Mammary epithelial cell (primary cell): ENCODE measurements at regions not wholly inside any gene's neighbourhood (a gene's known extent, or its start where the extent isn't known, plus 50 kb on each side); places are given as distances from the start of the nearest gene placed in this dataset.

Source experiments
- CTCF ChIP-seq, 2 donors: IDR thresholded peaks in 1 of 2; conservative IDR thresholded peaks in 1 of 2; 2 replicates each; pipeline ENCODE4 v1.5.1; 2011 to 2012; ENCODE audit warnings: inconsistent platforms in 2 of 2, low read length in 2 of 2, mild to moderate bottlenecking in 2 of 2, control low read depth in 1 of 2, low read depth in 1 of 2; ENCODE audit not compliant: insufficient read depth in 1 of 2; ENCODE audit errors: extremely low read depth in 1 of 2
- EZH2 ChIP-seq: IDR thresholded peaks from 2 replicates; pipeline ENCODE4 v1.6.1; 2012; ENCODE audit warnings: low read length, inconsistent platforms, borderline replicate concordance

- no peak for TF ChIP-seq CTCF (conservative IDR thresholded peaks at IDR 0.05 in 1 of 2, IDR thresholded peaks at IDR 0.05 in 1 of 2; ENCODE audit: extremely low read depth in 1 of 2, insufficient read depth in 1 of 2, low read depth in 1 of 2, low read length in 2 of 2)
- no peak for TF ChIP-seq EZH2
These were observed 282.1 kb downstream of the RPS6KC1 start for GRCh38 chr1:213333121-213333520.
